GM21515 (cell line): ENCODE measurements at regions not wholly inside any gene's neighbourhood (a gene's known extent, or its start where the extent isn't known, plus 50 kb on each side); places are given as distances from the start of the nearest gene placed in this dataset.

Experiments used
- ATAC-seq: cut with Tn5 transposase; IDR thresholded peaks from one replicate; pipeline ENCODE4 v1.9.1; 2021; ENCODE audit not compliant: unreplicated experiment

GRCh38 chr4:54929459-54929858 is 195.9 kb downstream of the KDR start:
- no peak for ATAC-seq

- no peak for ATAC-seq
Measured at GRCh38 chr4:54924891-54925290, 200.5 kb downstream of the KDR start.

GRCh38 chr4:54915276-54915675 is 210.1 kb downstream of the KDR start:
- no peak for ATAC-seq

GRCh38 chr4:54914781-54915180 is 210.6 kb downstream of the KDR start:
- no peak for ATAC-seq

GRCh38 chr4:54913751-54914526 is 211.5 kb downstream of the KDR start:
- no peak for ATAC-seq

- no peak for ATAC-seq
Measured at GRCh38 chr4:54912155-54912554, 213.2 kb downstream of the KDR start.

GRCh38 chr4:54909961-54910360 is 215.4 kb downstream of the KDR start:
- no peak for ATAC-seq

GRCh38 chr4:54908763-54909162 is 216.6 kb downstream of the KDR start:
- ATAC-seq, result no peak

GRCh38 chr4:54904953-54905352 is 220.4 kb downstream of the KDR start:
- no peak for ATAC-seq

- ATAC-seq, result no peak
Measured at GRCh38 chr4:54902976-54903375, 222.4 kb downstream of the KDR start.

- no peak for ATAC-seq
Measured at GRCh38 chr4:54902271-54902670, 223.1 kb downstream of the KDR start.

GRCh38 chr4:54901202-54901601 is 224.2 kb downstream of the KDR start:
- no peak for ATAC-seq

GRCh38 chr4:54898656-54899340 is 226.6 kb downstream of the KDR start:
- ATAC-seq, result no peak

- no peak for ATAC-seq
Measured at GRCh38 chr4:54898056-54898562, 227.3 kb downstream of the KDR start.

- no peak for ATAC-seq
Measured at GRCh38 chr4:54897590-54897989, 227.8 kb downstream of the KDR start.

- no peak for ATAC-seq
Measured at GRCh38 chr4:54882616-54883015, 224.9 kb downstream of the KIT start.

GRCh38 chr4:54879576-54879975 is 221.8 kb downstream of the KIT start:
- ATAC-seq, result no peak

GRCh38 chr4:54877006-54877405 is 219.2 kb downstream of the KIT start:
- no peak for ATAC-seq

- no peak for ATAC-seq
Measured at GRCh38 chr4:54872261-54872660, 214.5 kb downstream of the KIT start.

- no peak for ATAC-seq
Measured at GRCh38 chr4:54863571-54864255, 206.0 kb downstream of the KIT start.

GRCh38 chr4:54861201-54861600 is 203.4 kb downstream of the KIT start:
- no peak for ATAC-seq
